SH-SY5Y (cell line): ENCODE measurements at regions not wholly inside any gene's neighbourhood (a gene's known extent, or its start where the extent isn't known, plus 50 kb on each side); places are given as distances from the start of the nearest gene placed in this dataset.

Experiments
- GATA2 ChIP-seq: IDR thresholded peaks from 2 replicates; pipeline ENCODE4 v1.6.1; 2011; ENCODE audit warnings: mild to moderate bottlenecking, low read depth, low read length
- GATA3 ChIP-seq: IDR thresholded peaks from 2 replicates; pipeline ENCODE4 v1.6.1; 2011; ENCODE audit warnings: low read depth, mild to moderate bottlenecking, low read length, moderate library complexity

- TF ChIP-seq GATA2 (no peak), GATA3 (no peak)
Observed at GRCh38 chr1:38561110-38561509, 298.5 kb downstream of the RRAGC start.
